HG02981 (cell line): ENCODE measurements at regions not wholly inside any gene's neighbourhood (a gene's known extent, or its start where the extent isn't known, plus 50 kb on each side); places are given as distances from the start of the nearest gene placed in this dataset.
A peak's percentile ranks its signal among the peaks of the same experiment; 100 is the strongest.

Experiments
- ATAC-seq: cut with Tn5 transposase; IDR thresholded peaks from one replicate; pipeline ENCODE4 v1.9.1; 2021; ENCODE audit warnings: mild to moderate bottlenecking, moderate library complexity; ENCODE audit not compliant: unreplicated experiment

- no peak for ATAC-seq
Measured at GRCh38 chr10:57224811-57225210, 863.8 kb upstream of the ZWINT start.

- ATAC-seq = no peak
Measured at GRCh38 chr10:57222603-57223002, 861.5 kb upstream of the ZWINT start.

- ATAC-seq = no peak
Measured at GRCh38 chr10:57222129-57222528, 861.1 kb upstream of the ZWINT start.

- ATAC-seq = no peak
Measured at GRCh38 chr10:57221674-57222073, 860.6 kb upstream of the ZWINT start.

GRCh38 chr10:57218382-57218781 lies 857.3 kb upstream of the ZWINT start:
- no peak for ATAC-seq

- ATAC-seq = no peak
Measured at GRCh38 chr10:57202356-57202755, 841.3 kb upstream of the ZWINT start.

GRCh38 chr10:57188846-57189245 lies 827.8 kb upstream of the ZWINT start:
- ATAC-seq = no peak

- no peak for ATAC-seq
Measured at GRCh38 chr10:57186201-57186600, 825.1 kb upstream of the ZWINT start.

- no peak for ATAC-seq
Measured at GRCh38 chr10:57169597-57169996, 808.5 kb upstream of the ZWINT start.

GRCh38 chr10:57168611-57169240 lies 807.7 kb upstream of the ZWINT start:
- no peak for ATAC-seq

- no peak for ATAC-seq
Measured at GRCh38 chr10:57165671-57166070, 804.6 kb upstream of the ZWINT start.

- ATAC-seq = no peak
Measured at GRCh38 chr10:57162231-57162630, 801.2 kb upstream of the ZWINT start.

GRCh38 chr10:57161157-57161556 lies 800.1 kb upstream of the ZWINT start:
- no peak for ATAC-seq

GRCh38 chr10:57145548-57145947 lies 784.5 kb upstream of the ZWINT start:
- ATAC-seq = peak; percentile 82

- ATAC-seq = no peak
Measured at GRCh38 chr10:57142925-57143576, 782.0 kb upstream of the ZWINT start.

GRCh38 chr10:57141708-57142107 lies 780.6 kb upstream of the ZWINT start:
- no peak for ATAC-seq

GRCh38 chr10:57119684-57120083 lies 758.6 kb upstream of the ZWINT start:
- no peak for ATAC-seq

GRCh38 chr10:57113545-57113944 lies 752.5 kb upstream of the ZWINT start:
- no peak for ATAC-seq

- ATAC-seq = no peak
Measured at GRCh38 chr10:57102236-57102635, 741.2 kb upstream of the ZWINT start.

- peak; percentile 52 for ATAC-seq
Measured at GRCh38 chr10:57098146-57098545, 737.1 kb upstream of the ZWINT start.

GRCh38 chr10:57096044-57096443 lies 735.0 kb upstream of the ZWINT start:
- ATAC-seq = no peak

GRCh38 chr10:57094965-57095364 lies 733.9 kb upstream of the ZWINT start:
- no peak for ATAC-seq

- no peak for ATAC-seq
Measured at GRCh38 chr10:57094083-57094482, 733.0 kb upstream of the ZWINT start.
